MM.1S (cell line): ENCODE measurements at regions not wholly inside any gene's neighbourhood (a gene's known extent, or its start where the extent isn't known, plus 50 kb on each side); places are given as distances from the start of the nearest gene placed in this dataset.

ENCODE experiments used
- DNase-seq: peaks from one replicate; pipeline ENCODE4 v3.0.0-alpha.2; 2015
- H2AFZ ChIP-seq: fragments of 300-600 bp; sonication (generic); 2 replicates; pipeline ENCODE4 v1.6.0; 2016; ENCODE audit warnings: antibody characterized with exemption, low read length
- H3F3A ChIP-seq: fragments of 300-600 bp; sonication (generic); 2 replicates; pipeline ENCODE4 v1.6.1; 2016; ENCODE audit warnings: mild to moderate bottlenecking, antibody characterized with exemption, low read length, moderate library complexity, mixed read lengths; ENCODE audit not compliant: insufficient read depth
- H3K27ac ChIP-seq: fragments of 300-600 bp; sonication (generic); 2 replicates; pipeline ENCODE4 v1.5.1; 2016; ENCODE audit warnings: mild to moderate bottlenecking, low read length
- H3K27me3 ChIP-seq: fragments of 300-600 bp; sonication (generic); replicated peaks from 2 replicates; pipeline ENCODE4 v1.6.0; 2016; ENCODE audit warnings: low read length; ENCODE audit not compliant: insufficient read depth
- H3K36me3 ChIP-seq: fragments of 300-600 bp; sonication (generic); replicated peaks from 2 replicates; pipeline ENCODE4 v1.6.1; 2016; ENCODE audit warnings: mild to moderate bottlenecking, low read length, mixed read lengths; ENCODE audit not compliant: insufficient read depth
- H3K4me1 ChIP-seq: fragments of 300-600 bp; sonication (generic); 2 replicates; pipeline ENCODE4 v1.6.1; 2016; ENCODE audit warnings: low read length, mixed read lengths
- H3K4me2 ChIP-seq: fragments of 300-600 bp; sonication (generic); 2 replicates; pipeline ENCODE4 v1.6.0; 2016; ENCODE audit warnings: low read depth, low read length
- H3K4me3 ChIP-seq: fragments of 300-600 bp; sonication (generic); 2 replicates; pipeline ENCODE4 v1.5.1; 2016; ENCODE audit warnings: low read length, mixed read lengths
- H3K79me2 ChIP-seq: fragments of 300-600 bp; sonication (generic); 2 replicates; pipeline ENCODE4 v1.6.1; 2016; ENCODE audit warnings: mixed run types, low read length, mixed read lengths
- H3K9ac ChIP-seq: fragments of 300-600 bp; sonication (generic); 2 replicates; pipeline ENCODE4 v1.6.1; 2016; ENCODE audit warnings: low read length, mixed read lengths
- H3K9me2 ChIP-seq: fragments of 300-600 bp; sonication (generic); replicated peaks from 2 replicates; pipeline ENCODE4 v1.6.1; 2016; ENCODE audit warnings: mild to moderate bottlenecking, low read length, mixed read lengths; ENCODE audit not compliant: insufficient read depth
- H3K9me3 ChIP-seq: fragments of 300-600 bp; sonication (generic); replicated peaks from 2 replicates; pipeline ENCODE4 v1.6.1; 2016; ENCODE audit warnings: mild to moderate bottlenecking, low read length, mixed read lengths; ENCODE audit not compliant: insufficient read depth
- H4K20me1 ChIP-seq: fragments of 300-600 bp; sonication (generic); 2 replicates; pipeline ENCODE4 v1.6.1; 2016; ENCODE audit warnings: mild to moderate bottlenecking, low read length, moderate library complexity, mixed read lengths; ENCODE audit not compliant: insufficient read depth
- CTCF ChIP-seq: fragments of 300-600 bp; sonication (generic); IDR thresholded peaks from 2 replicates; pipeline ENCODE4 v1.5.1; 2016; ENCODE audit warnings: antibody characterized with exemption, low read length, mixed read lengths
- EZH2 ChIP-seq: fragments of 300-600 bp; sonication (generic); optimal IDR thresholded peaks from 2 replicates; pipeline ENCODE3; 2017; ENCODE audit warnings: low read depth, mild to moderate bottlenecking, antibody characterized with exemption, low read length, mixed read lengths
- EZH2phosphoT487 ChIP-seq: fragments of 300-600 bp; sonication (generic); IDR thresholded peaks from 2 replicates; pipeline ENCODE4 v1.6.1; 2018; ENCODE audit warnings: antibody characterized with exemption, low read length

- H3K79me2 ChIP-seq, result no peaks in the 10 kb centered on the region
- no peaks in the 10 kb centered on the region for H3F3A ChIP-seq
- no peaks in the 10 kb centered on the region for H3K9me2 ChIP-seq
- no peak overlapping the region for H3K4me2 ChIP-seq
- no peak overlapping the region for H3K4me3 ChIP-seq
- H3K9me3 ChIP-seq, result no peaks in the 10 kb centered on the region
- no peaks in the 10 kb centered on the region for H3K27me3 ChIP-seq
- no peak overlapping the region for H3K9ac ChIP-seq
- DNase-seq, result no peak
- no peak overlapping the region for H3K27ac ChIP-seq
- TF ChIP-seq EZH2, result no peak
- no peak for TF ChIP-seq EZH2phosphoT487
- no peak for TF ChIP-seq CTCF
- H4K20me1 ChIP-seq, result no peaks in the 10 kb centered on the region
- no peak overlapping the region for H2AFZ ChIP-seq
- H3K4me1 ChIP-seq, result no peaks in the 10 kb centered on the region
- H3K36me3 ChIP-seq, result no peaks in the 10 kb centered on the region
Observed at GRCh38 chr5:87499478-87500410, 87.0 kb upstream of the CCNH start.
